Inferior parietal cortex (tissue), 1 donor: ENCODE measurements at regions not wholly inside any gene's neighbourhood (a gene's known extent, or its start where the extent isn't known, plus 50 kb on each side); places are given as distances from the start of the nearest gene placed in this dataset.

Source experiments
- DNase-seq: peaks from one replicate; pipeline ENCODE4 v3.0.0-alpha.2; 2016; ENCODE audit errors: extremely low spot score

DNA sequence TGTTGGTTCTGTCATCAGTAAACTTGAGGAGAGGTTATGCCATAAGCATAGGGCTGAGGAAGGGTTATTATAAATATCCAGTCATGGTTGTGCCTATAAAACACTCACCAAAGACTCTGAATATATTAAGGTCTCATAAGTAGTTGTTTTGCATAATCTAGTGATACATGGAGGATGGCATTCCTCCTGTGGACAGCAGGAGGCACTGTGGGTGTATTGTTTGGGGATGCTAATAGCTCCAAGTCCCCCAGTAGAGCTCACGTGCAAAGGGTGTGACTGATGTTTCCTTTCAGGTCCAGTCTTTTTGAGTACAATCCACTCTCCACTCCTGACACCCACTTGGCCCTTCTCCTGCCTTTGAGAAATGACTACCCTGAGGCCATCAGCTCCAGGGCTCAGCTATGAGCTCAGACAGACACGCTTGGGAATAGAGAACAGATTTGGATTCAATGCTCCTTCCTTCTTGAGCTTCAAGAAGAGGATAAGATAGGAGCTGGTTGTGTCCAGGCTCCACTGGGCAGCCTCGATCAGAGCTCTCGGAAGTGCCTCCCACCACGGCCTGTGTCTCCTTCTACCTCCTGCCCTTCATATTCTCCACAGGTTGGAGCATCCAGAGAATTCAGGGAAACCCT lies 85.2 kb upstream of the IGLL5 start:
- DNase-seq: no peak

DNA sequence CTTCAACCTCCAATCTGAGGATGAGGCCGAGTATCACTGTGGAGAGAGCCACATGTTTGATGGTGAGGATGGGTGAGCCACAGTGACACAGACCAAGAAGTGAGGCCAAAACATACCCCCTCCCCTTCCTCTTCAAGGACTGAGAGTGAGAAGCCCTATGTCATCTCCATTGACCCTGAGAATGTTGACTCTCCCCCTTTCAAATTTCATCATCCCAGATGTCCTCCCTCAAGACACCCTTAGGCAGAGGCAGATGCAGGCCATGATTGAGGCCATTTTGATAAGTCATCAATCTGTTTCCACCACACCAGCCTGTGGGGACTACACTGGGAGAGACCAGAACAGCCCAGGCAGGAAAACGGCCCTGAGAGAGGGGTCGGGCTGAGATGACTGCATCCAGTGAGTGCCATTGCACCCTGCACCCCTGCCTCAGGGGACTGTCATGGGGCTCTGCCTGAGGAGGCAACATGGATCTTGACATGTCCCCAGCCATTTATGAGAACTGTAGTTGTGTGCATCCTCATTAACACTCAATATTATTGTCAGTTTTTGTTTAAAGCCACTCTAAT lies 84.2 kb upstream of the IGLL5 start:
- no peak for DNase-seq

DNA sequence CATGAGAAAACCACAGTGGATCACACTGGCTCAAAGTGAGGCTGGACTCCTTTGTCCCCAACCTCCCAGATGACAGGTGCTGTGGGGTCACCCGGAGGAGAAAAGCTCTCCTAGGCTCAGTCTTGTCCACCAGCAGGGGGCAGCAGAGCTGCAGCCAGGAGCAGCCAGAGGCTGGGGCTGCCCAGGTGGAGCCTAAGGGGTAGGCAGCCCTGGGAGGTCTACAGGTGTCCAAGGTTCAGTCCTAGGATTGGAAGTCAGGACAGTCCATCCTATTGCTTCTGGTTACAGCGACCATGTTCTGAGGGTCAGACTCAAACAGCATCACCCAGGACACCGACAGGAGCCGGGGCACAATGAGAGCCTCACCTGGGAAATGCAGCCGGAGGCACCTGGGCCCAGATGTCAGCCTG lies 77.6 kb upstream of the IGLL5 start:
- peak; percentile 48 for DNase-seq

DNA sequence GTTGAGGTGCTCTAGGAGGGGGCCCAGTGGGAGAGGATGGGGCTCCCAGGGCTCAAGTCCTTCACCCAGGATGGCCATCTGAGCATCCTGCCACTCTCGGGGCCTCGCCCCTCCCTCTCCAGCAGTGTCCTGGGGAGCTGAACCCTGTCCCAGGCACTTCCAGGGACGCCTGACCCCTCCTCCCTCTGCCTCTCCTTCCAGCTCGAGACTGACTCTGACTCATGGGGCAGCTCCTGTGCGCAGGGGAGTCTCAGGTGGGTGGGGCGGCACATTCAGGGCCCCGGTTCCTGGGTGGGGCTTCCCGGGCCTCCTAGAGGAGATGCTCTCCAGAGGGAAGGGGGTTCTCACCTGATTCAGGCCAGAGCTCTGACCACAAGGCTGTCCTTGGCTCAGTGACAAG lies 77.1 kb upstream of the IGLL5 start:
- DNase-seq: no peak

DNA sequence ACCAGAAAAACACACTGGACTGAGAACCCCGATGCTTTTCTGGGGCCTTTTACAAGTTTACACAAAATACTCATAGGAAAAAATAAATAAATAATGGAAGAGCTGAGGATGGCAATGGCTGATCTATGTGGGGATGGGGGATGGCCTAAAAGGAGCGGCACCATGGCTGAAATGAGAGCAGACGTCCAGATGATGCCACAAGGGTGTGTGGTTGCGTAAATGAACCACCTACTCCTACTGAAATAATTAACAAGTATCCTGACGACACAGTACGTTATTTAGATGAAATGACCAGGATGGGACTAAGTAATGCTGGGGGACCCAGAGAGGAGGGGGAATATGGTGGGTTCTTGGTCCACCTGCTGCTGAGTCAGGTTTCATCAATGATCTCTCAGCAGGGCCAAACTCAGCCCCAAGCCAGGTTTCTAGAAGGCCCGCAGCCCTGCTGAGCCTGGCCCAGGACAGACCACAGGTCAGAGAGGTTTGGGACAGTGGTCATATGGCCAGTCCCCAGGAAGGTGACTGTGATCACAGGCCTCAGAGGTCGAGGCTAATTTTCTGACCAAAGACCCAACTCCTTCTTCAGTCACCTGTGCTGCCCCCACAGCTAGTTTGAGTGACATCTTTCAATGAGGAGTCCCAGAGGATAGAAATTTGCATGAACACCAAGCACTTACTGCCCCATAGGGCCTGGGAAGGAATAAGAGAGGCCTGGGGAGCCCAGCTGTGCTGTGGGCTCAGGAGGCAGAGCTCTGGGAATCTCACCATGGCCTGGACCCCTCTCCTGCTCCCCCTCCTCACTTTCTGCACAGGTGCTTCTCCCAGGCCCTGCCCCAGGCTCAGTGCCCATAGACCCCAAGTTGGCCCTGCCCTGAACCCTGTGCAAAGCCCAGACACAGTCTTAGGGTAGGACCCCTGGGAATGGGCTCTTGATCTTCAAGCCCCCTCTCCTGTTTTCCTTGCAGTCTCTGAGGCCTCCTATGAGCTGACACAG lies 76.3 kb upstream of the IGLL5 start:
- no peak for DNase-seq

DNA sequence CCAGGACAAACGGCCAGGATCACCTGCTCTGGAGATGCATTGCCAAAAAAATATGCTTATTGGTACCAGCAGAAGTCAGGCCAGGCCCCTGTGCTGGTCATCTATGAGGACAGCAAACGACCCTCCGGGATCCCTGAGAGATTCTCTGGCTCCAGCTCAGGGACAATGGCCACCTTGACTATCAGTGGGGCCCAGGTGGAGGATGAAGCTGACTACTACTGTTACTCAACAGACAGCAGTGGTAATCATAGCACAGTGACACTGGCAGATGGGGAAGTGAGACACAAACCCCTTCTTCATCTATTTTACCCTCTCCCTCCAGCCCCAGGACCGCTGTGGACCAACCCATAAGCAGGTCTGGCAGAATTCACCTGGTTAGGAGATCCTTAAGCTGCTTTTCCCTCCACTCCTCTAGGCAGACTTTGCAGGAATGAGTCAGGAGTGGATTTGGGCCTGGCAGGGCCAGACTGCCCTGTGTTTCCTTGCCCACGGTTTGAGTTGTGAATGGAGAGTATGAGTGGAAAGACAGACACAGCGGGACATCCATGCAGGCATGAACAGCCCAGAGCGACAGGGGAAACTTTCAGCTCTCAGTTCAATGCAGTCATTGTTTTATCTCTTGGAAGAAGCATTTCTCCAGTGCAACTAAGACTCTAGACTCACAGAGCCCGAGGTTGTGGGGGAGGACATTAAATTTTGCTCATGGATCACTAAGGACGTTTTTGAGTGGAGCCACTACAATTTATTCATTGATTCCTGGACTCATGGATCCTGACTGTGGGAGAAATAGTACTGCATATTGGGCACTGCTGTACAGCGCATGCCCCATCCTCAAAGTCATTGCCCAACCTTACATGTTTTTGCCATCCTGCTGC lies 75.3 kb upstream of the IGLL5 start:
- no peak for DNase-seq

DNA sequence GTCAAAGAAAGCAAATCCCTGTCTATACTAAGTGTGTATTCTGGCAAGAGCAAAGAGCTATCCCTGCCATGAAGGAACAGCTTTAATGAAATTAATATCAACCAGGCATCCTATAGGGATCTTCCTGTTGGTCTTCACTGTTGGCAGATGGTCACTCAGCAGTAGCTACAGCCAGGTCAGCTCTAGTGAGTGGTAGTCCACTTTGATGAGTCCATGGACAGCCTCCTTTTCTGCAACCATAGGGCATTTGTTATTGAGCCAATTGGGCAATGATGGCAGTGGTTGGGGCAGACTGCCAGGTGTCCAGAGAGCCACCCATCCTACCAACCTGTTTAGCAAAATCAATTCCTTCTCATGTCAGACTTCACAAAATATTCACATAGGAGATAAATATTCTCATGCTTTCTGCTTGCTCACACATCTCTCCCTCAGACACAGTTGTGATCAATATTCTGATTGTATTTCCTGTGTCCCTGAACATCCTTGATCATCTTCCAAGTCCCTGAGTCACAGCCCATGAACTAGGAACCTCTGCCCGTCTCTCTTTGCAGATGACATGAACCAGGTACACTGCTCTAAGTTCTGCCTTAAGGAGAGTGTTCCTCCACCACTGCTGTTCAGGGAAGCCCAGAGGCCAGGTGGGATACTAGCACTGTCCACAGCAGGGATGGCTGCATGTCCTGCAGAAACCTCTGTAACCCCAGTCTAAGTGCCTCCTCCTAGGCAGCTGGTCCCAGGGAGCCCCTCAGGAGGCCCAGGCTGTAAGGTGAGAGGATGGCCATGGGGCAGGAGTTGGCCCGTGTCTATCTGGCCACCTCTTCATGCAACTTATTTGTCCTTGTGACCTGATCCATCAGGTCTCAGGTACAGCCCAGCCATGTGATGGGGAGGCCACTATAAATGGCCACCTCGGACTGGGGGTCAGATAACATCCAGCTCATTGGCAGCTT lies 74.2 kb upstream of the IGLL5 start:
- DNase-seq: no peak

DNA sequence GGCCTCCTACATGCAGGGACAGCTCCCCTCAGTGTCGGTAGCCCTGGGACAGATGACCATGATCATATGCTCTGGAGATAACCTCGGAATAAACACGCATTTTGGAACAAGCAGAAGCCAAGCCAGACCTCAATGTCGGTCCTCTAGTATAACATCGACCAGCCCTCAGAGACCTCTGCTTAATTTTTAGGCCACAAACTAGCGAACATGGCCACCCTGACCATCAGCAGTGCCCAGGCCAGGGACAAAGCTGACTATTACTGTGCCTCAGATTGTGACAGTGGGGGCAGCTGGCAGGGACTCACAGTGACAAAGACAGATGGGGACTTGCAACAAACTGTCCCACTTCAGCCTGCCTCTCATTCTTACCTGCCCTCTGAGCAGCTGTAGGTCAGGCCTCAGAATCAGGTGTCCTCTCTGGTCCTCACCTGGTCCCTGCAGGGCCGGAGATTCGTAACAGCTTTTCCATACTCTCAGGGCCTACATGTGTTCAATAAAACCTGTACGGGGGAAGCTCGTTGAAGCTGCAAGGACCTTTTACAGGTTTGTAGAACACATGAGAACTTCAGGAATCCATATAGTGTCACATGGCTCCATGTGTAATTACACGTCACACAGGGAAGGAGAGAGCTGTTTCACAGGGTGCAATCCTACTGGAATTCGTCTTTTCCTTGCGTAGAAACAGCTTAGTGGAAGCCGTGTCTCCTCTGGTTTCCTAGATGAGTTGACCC lies 72.8 kb upstream of the IGLL5 start:
- DNase-seq: no peak

DNA sequence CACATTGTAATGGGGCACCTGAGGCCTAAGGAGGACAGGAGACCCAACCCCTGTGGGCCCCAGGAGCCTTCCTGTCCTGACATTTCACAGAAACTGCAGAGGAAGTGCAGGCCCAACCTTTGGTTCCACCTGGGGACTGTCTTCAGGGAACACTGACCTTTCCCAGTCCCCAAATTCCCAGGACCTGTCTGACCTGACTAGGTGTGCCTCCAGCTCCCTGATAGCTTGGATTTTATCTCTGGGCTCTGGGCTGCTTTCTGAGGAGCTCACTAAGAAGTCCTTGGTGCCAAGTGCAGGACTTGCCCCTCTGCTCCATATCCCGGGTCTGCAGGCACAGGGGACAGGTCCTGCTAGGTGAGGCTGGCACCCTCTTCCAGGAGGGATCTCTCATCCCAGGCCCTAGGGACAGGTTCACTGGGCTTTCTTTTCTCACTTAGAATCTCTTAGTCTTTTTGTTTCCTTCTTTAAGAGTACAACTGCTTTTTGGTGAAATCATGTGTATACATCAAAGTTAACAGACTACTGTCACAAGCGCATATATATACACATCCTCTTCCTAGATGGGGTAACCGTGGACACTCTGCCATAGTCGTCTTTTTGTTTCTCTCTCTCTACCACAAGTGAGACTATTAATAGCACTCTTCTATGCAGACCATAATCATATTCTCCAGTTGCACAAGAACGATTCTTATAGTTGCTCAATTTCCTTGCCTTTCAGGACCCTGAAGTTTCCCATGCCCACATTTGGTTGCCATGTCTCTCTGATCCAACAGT lies 72.0 kb upstream of the IGLL5 start:
- no peak for DNase-seq

DNA sequence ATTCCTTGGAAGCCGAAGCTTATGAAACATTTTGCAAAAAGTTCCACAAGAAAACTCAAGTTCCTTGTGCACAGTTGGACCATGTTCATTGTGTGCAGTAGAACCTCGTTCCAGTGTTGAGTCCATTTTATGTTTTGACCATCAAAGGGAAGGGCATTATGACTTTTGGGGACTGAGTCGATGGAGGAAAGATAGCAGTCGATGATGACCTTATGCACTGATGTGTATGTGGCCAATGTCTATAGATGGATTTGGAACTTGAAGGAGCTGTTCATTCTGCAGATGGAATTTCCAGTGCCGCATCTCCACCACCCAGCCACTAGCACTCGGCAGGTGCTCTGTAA lies 71.5 kb upstream of the IGLL5 start:
- DNase-seq: no peak

DNA sequence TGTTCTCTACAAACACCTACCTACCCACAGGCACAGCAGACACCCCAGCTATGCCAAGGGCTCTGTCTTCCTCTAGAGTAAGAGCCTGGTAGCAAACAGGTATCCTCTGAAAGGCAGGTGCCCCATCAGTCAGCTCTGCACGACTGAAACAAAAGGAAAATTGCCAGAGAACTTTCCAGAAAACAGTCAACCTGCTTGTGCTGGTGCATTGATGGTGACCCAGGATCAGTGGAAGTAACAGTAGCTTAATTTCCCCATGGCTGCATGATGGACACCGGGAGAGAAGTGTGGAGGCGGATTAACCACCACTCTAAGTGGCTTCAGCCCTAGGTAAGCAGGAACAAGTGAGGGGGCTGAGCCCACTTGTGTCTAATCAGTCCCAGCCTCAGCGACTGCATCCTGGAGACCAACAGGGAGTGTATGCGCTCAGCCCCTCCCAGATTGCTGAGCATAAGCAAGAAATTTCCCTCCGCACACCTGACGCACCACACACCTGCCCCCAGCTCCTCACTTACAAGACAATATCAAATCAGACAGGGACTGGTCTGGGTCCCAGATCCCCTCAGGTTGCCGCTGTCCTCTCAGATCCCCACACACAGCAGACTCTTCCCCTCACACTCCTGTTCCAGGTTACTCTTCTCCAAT lies 70.7 kb upstream of the IGLL5 start:
- no peak for DNase-seq

DNA sequence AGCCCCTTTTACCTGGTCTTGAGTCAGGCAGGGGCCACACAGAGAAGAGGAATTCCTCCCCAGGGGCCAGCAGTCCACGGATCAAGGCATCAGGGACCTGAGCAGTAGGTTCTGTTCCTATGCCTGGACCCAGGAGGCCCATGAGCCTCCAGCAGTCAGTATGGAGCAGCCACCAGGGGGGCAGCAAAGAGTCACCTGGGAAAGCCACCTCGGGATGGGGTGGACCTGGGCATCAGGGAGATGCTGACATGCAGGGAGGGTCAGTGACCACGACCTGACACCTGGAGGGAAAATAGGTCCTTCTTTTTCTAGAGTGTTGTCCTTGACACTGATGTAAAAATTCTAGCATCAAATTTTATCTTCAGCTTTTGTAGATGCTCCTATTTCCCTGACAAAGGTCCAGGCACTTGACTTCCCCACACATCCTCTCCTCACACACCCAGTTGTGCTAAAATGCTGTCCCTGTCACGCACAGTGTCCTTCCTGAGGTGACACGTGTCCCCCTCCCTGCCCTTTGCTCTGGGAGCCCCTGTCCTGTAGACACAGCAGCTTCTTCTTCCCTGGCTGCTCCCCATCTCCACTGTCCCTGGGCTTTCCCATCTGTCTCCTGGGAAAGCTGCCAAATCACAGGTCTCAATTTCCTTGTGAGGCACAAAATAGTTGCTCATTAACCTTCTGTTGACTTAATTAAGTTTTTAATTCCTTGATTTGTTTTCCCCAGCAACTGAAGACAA lies 70.0 kb upstream of the IGLL5 start:
- DNase-seq: no peak

DNA sequence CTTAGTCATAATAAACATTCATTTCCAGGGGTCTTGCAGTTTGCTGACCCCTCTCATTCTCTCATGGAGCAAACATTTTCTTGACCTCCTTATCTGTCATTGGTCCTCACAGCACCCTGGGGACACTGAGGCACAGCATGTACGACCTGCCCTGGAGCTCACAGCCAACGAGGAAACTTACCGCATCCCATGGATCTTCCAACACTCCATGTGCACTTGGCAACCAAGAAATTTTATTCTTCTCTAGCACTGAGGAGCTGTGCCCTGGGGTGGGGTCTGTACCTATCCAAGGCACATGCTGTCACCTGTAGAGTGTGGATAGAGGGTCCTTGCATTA lies 69.4 kb upstream of the IGLL5 start:
- no peak for DNase-seq

DNA sequence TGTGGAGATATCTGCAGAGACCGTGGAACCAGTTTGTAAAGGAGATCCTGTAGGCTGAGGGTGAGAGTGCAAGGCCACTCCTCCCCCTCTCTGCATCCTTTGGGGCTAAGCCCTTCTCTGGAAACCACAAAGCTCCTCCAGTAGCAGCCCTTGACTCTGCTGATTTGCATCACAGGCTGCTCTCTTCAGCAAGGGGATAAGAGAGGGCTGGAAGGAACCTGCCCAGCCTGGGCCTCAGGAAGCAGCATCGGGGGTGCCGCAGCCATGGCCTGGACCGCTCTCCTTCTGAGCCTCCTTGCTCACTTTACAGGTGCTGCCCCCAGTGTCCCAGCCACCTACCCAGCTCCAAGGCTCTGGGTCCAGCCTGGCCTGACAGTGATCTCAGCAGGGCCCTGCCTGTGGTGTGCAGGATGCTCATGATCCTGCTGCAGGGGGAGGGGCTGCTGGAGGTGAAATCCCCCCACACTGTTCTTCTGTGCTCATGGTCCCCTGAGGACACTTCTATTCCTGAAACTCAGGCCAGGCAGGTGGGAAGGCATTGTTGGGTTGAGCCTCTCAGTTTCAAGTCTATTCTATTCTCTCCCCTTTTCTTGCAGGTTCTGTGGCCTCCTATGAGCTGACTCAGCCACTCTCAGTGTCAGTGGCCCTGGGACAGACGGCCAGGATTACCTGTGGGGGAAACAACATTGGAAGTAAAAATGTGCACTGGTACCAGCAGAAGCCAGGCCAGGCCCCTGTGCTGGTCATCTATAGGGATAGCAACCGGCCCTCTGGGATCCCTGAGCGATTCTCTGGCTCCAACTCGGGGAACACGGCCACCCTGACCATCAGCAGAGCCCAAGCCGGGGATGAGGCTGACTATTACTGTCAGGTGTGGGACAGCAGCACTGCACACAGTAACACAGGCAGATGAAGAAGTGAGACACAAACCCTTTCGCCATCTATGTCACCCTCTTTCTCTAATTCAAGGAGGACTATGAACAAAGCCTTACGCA lies 68.5 kb upstream of the IGLL5 start:
- no peak for DNase-seq

DNA sequence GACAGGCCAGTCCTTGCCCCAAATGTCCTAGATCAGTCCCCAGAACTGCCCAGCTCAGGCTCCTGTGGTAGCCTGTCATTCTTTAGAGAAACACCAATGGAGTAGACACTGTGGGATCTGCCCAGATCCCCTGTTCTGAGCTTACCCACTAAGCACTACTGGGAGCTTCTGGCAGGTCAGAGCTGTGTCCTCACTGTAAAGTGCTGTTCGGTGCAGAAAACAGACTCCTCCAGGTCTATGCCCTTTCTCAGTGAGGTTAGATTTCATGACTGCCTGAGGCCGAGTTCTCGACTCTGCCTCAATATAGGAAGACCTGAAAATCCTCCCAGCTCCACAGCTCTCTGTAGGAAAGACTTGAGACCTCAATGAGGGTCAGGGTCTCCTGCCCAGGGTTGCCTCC lies 67.5 kb upstream of the IGLL5 start:
- DNase-seq: no peak

DNA sequence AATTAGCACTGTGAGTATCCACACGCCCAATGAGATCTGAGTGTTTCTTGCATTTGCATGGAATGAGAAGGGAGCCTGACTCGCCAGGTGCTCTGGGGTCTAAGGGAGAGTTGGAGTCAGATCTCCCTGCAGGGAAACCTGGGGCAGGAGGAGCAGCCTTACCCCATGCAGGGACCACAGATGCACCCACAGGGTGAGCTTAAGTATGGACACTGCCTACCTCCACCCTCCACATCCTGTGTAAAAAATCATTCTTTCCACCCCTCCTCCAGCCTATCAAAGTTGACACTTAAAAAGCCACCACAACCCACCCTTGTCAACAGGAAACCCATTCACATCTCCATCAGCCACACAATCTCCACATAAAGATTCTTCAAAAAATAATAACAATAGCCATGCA lies 67.0 kb upstream of the IGLL5 start:
- DNase-seq: no peak

DNA sequence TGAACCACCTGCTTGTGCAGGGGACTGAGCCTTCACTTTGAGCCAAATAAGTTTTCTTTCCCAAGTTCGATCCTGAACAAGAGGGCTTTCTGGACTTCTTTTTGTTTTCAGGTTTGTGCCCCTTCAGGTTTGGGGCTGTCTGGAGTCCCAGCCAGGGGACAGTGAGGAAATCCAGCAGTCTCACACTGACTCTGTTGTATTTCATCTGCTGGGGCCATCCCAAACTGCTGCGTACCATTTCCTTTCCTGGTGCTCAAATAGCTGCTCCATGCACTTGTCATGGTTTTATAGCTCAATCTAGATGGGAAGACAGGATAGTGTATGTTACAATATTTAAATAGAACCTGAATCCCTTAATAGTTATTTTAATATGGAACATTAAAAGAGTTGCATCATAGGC lies 66.3 kb upstream of the IGLL5 start:
- DNase-seq: no peak
